Effector memory CD8-positive, alpha-beta T cell (primary cell): ENCODE measurements at regions not wholly inside any gene's neighbourhood (a gene's known extent, or its start where the extent isn't known, plus 50 kb on each side); places are given as distances from the start of the nearest gene placed in this dataset.

Experiments used
- ATAC-seq: fragments of 150-1000 bp; cut with Tn5 transposase; replicated peaks from 2 replicates; pipeline ENCODE4 v1.10.0; 2021; ENCODE audit warnings: mild to moderate bottlenecking, moderate library complexity
- DNase-seq, 3 experiments: peaks; one replicate each; pipeline ENCODE4 v3.0.0; 2021
- H3K27ac Mint-ChIP-seq, 2 donors: one replicate each; pipeline ENCODE4 v1.8.0; 2022; ENCODE audit warnings: mild to moderate bottlenecking in 2 of 2, mixed read lengths in 2 of 2, moderate library complexity in 2 of 2
- H3K27me3 Mint-ChIP-seq, 2 donors: one replicate each; pipeline ENCODE4 v1.8.0; 2022; ENCODE audit warnings: mixed read lengths in 2 of 2
- H3K36me3 Mint-ChIP-seq: one replicate; pipeline ENCODE4 v1.8.0; 2022; ENCODE audit warnings: mild to moderate bottlenecking, moderate library complexity, mixed read lengths; ENCODE audit not compliant: insufficient read depth
- H3K4me1 Mint-ChIP-seq, 2 donors: one replicate each; pipeline ENCODE4 v1.8.0; 2022; ENCODE audit warnings: low read depth in 2 of 2, mixed read lengths in 2 of 2
- H3K4me3 Mint-ChIP-seq, 2 donors: one replicate each; pipeline ENCODE4 v1.8.0; 2022; ENCODE audit warnings: mild to moderate bottlenecking in 2 of 2, mixed read lengths in 2 of 2, moderate library complexity in 2 of 2
- H3K9me3 Mint-ChIP-seq, 2 donors: one replicate each; pipeline ENCODE4 v1.8.0; 2022; ENCODE audit warnings: mixed read lengths in 2 of 2

DNA sequence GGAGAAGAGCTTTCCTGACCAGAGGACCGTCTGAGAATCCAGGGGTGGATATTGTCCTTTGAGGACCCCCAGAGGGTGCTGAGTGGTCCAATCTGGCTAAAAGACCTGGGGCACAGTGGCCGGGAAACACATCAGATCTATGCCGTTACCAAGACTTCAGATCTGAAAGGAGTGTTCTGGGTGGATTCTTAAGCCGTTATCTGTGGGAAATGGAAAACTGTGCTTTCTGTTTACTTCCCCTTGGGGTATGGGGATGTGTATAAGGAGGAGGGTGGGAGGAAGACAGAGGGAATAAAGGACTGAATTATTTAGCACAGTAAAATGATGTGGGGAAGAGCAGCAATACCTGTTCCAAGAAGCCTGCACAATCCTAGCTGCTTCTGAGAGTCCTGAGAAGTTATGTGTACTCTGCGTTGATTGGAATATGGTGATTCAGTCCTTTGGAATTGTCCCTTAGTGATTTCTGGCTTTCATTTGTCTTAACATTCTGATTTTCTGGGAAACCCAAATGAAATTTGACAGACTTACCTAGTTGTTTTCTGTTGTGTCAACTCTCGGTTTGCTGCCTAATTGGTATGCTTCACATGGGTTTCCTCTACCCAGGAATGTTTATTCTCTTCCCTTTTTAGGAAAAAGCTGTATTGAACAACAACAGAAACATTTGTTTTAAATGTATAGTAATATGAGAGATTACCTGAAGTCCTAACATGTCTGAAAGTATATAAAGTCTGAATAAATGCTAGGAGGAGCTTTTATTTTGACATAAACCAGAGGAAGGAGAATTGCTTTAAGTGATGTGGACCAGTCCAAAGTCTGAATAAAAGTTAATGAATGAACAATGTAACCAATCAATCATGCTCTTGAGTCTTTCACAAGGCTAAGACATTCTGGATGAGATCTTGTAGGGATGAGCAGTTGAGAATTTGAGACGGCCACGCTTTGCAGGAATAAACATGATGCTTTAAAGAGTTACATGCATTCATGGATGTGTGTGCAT, 427.1 kb upstream of the C2CD4B start:
- Mint-ChIP-seq H3K27ac (no peak overlapping the region), H3K9me3 (no peaks in the 10 kb centered on the region), H3K27me3 (peaks cover 54 to 56% of the 10 kb centered on the region in 2 donors), H3K36me3 (no peaks in the 10 kb centered on the region), H3K4me3 (no peak overlapping the region), H3K4me1 (no peaks in the 10 kb centered on the region)
- DNase-seq: no peak
- no peak for ATAC-seq

DNA sequence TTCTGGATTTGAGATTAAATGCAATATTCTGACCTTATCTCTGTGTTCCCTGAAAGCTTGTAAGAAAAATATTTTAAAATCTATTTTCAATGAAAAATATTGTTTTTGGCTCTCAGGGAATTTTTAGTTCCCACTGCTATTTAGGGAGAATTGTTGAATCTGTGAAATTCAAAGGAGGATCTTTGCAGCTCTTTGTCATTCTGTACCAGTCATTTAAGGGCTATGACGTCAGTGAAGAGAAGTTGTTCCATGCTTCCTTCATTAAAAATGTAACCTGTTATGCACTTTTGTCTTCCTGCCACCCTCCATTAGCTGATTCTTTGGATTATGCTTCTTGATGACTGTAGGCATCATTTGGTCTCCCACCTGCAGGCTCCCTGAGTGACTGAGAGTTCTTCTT, 427.8 kb upstream of the C2CD4B start:
- Mint-ChIP-seq H3K4me3 (no peak overlapping the region), H3K4me1 (no peaks in the 10 kb centered on the region), H3K9me3 (no peaks in the 10 kb centered on the region), H3K27me3 (peaks cover 58 to 61% of the 10 kb centered on the region in 2 donors), H3K36me3 (no peaks in the 10 kb centered on the region), H3K27ac (no peak overlapping the region)
- ATAC-seq: no peak
- no peak for DNase-seq

DNA sequence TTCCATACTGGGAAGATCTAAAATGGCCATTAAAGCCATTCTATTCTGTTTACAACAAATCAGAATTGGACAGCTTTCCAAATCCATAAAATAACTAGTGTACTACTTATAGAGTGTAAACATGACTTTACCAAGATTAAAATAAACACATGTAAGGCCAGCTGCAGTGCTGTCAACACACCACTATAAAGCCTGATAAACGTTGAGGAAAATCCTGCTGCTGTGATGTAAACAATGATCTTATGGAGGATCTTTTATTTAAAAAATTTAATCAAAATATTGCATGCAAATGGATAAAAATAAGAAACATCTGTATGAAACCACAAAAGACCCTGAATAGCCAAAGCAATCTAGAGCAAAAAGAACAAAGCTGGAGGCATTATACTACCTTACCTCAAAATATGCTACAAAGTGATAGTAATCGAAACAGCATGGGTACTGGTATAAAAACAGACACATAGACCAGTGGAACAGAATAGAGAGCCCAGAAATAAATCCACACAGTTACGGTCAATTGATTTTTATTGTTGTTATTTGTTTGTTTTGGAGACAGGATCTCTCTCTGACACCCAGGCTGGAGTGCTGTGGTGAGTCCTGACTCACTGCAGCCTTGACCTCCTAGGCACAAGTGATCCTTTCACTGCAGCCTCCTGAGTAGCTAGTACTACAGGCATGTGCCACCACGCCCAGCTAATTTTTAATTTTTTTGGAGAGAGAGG, 428.8 kb upstream of the C2CD4B start:
- Mint-ChIP-seq H3K27me3 (peaks cover 58 to 70% of the 10 kb centered on the region in 2 donors), H3K4me1 (no peaks in the 10 kb centered on the region), H3K9me3 (no peaks in the 10 kb centered on the region), H3K36me3 (no peaks in the 10 kb centered on the region), H3K27ac (no peak overlapping the region), H3K4me3 (no peak overlapping the region)
- DNase-seq: no peak
- no peak for ATAC-seq

DNA sequence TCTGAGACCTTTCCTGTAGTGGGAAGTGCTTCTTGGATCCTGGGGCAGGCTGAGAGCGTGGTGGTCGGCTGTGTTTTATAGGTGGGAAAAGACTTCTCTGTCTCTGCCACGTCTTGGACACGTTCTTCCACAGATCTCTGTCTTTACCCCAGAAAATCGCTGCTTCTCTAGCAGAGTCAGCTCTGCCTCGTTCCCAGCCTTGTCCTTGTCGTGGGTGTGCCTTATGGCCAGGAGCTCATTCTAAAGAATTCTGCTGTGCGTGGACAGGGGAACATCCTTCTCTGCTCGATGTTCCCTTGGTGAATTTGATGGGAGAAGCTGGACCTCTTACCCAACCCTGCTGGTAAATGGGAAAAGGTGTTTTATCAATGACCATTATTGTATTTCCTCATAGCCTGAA, 433.1 kb upstream of the C2CD4B start:
- ATAC-seq: no peak
- no peak for DNase-seq
- H3K4me1 Mint-ChIP-seq: no peaks in the 10 kb centered on the region
- peaks cover 37 to 59% of the 10 kb centered on the region in 2 donors for H3K27me3 Mint-ChIP-seq
- H3K4me3 Mint-ChIP-seq: no peak overlapping the region
- H3K27ac Mint-ChIP-seq: no peak overlapping the region
- H3K9me3 Mint-ChIP-seq: no peaks in the 10 kb centered on the region
- no peaks in the 10 kb centered on the region for H3K36me3 Mint-ChIP-seq

DNA sequence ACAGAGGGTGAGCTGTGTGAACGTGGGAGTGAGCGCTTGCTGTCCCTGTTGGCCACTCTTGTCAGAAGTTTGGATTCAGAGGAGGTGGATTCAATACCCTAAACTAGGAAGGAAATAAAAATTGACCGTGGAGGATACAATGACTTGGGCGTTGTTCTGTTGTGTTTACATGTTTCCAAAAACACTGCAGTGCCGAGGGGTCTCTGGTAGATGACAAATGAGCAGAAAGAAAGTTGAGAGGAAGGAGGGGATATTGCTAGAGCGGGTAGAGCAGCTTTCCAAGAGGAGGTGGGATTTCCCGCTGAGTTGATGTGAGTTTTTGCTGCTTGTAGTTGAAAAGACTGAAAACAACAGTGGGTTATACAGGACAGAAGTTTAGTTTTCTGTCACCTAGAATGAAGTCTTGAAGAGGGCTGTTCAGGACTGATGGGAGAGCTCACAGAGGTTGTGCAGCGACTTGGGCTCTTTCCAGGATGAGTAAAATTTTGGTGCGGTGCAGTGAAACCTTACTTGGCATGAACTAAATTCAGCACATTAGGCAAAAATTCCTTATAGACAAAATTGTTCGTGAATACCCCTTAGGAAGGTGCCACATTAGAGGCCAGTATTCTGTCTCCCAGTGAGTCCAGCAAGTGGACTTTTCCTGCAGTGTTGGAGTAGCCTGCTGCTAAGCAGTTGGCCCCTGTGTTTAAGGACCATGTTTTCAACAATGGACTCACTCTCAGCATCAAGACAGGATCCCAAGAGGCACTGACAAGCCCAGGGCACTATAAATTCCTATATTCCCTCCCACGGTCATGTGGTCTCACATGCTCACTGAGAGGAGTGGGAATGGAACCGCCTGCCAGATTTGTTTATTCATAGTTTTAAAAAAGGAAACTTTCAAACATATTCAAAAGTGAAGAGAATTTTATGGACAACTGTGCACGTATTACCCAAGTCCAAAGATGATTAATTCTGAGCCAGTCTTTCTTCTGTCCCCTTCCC, 435.0 kb upstream of the C2CD4B start:
- DNase-seq: no peak

DNA sequence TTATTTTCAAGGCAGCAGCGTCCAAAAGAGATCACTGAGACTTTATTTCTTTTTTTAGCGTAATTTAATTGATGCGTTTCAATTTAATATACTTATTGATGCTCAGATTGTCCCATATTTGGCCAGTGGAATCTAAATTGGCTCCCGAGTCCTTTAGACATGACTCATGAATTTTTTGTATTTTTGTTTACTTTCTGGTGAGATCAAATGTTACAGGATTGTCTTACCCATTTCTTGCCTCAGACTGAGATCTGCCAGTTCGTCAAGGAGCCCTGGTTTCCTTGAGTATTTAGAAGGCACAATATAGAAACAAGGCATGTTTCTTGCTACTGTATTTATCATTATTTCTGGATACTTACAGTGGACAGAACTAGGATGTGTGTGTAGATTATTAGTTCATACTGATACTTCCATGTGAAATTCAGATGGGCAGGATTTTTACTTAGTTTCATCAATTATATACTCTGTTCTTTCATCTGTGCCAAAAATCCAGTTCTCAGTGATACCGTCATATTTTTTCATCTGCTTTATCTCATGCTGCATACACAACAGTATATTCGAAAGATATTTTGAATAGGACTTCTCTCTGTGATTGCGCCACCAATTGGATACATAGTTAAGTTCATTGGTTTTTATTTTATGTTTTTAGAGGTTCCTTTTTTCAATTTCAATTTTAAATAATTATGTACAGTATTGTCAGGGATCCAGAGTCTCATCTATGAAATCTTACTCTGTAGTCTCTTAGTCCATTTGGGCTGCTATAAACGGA, 436.9 kb upstream of the C2CD4B start:
- Mint-ChIP-seq H3K9me3 (no peaks in the 10 kb centered on the region), H3K4me3 (no peak overlapping the region), H3K27ac (no peak overlapping the region), H3K27me3 (peaks cover 22 to 48% of the 10 kb centered on the region in 2 donors), H3K36me3 (no peaks in the 10 kb centered on the region), H3K4me1 (no peaks in the 10 kb centered on the region)
- ATAC-seq (no peak), DNase-seq (no peak)

More for the DNA sequence above, 435.0 kb upstream of the C2CD4B start:
- Mint-ChIP-seq H3K4me1 (no peaks in the 10 kb centered on the region), H3K4me3 (no peak overlapping the region), H3K9me3 (no peaks in the 10 kb centered on the region), H3K27ac (no peak overlapping the region), H3K27me3 (peaks cover 28 to 49% of the 10 kb centered on the region in 2 donors), H3K36me3 (no peaks in the 10 kb centered on the region)
- no peak for ATAC-seq

DNA sequence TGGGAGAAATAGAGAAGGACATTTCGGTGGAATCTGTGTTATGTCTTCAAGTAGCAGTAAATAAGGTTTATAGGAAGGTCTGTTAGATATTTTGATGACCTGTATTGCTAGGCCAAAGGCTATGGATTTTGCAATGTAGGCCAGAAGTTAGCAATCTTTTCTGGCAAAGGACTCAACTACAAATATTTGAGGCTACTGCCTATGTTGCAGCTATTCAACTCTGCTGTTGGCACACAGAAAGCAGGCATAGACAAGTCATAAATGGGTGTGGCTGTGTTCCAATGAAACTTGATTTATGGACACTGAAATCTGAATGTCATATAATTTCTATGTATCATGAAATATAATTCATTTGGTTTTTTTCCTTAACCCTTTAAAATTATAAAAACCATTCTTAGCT, 438.7 kb upstream of the C2CD4B start:
- no peak for DNase-seq
- Mint-ChIP-seq H3K27me3 (peaks cover 36 to 49% of the 10 kb centered on the region in 2 donors), H3K36me3 (no peaks in the 10 kb centered on the region), H3K4me3 (no peak overlapping the region), H3K9me3 (no peaks in the 10 kb centered on the region), H3K4me1 (no peaks in the 10 kb centered on the region), H3K27ac (no peak overlapping the region)
- no peak for ATAC-seq

DNA sequence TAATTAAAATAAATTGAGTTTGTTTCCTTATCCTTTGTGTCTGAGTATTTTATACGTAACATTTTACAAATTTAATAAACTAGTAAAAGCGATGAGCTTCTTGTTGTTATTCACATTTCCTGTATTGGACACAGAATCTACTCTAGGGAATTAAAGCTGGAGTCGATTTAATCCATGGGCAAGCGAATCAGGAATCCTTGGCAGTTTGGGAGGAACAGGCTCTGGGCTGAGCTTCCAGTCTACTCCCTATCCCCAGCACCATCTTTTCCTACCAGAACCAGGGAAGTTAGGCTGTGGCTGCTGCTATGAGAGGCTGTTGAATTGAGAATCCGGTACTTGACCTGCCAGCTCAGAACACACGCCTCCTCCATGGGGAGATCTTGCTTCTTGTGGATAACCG, 437.3 kb upstream of the TPM1 start:
- Mint-ChIP-seq H3K27me3 (peaks cover 40 to 42% of the 10 kb centered on the region in 2 donors), H3K36me3 (no peaks in the 10 kb centered on the region), H3K9me3 (no peaks in the 10 kb centered on the region), H3K27ac (no peak overlapping the region), H3K4me1 (no peaks in the 10 kb centered on the region), H3K4me3 (no peak overlapping the region)
- DNase-seq (no peak), ATAC-seq (no peak)

DNA sequence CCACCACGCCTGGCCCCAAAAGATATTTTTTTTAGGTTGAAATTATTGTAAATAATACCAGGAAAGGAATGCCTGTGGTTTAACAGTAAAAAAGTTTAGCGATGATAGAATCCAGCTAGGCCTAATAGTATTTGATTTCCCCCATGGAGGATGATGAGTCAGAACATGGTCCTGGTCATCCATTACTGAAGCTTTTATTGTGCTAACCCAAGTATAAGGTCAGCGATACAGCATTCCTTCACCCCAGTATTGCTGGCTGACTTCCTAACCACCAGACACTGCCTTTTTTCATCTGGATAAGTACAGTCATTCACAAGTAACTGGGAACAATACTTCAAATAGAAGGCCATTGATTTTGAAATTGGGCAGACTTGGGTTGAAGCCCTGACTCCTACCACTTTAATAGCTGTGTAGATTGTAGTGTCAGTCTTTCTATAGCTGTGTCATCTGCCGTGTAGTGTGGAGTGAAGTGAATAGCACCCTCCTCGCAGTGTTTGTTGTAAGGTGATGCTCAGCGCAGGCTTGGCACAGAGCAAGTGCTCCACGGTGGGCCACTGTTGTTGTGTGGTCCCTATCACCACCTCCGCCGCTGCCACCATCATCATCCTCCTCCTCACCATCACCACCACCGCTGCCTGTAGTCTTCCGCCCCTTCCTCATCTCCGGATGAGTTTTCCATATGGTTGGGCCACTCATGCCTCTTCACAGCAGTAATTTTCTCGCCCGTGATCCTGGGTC, 436.0 kb upstream of the TPM1 start:
- no peaks in the 10 kb centered on the region for H3K36me3 Mint-ChIP-seq
- ATAC-seq (no peak), DNase-seq (no peak)
- H3K9me3 Mint-ChIP-seq: no peaks in the 10 kb centered on the region
- no peak overlapping the region for H3K27ac Mint-ChIP-seq
- peaks cover 52 to 53% of the 10 kb centered on the region in 2 donors for H3K27me3 Mint-ChIP-seq
- no peaks in the 10 kb centered on the region for H3K4me1 Mint-ChIP-seq
- no peak overlapping the region for H3K4me3 Mint-ChIP-seq

DNA sequence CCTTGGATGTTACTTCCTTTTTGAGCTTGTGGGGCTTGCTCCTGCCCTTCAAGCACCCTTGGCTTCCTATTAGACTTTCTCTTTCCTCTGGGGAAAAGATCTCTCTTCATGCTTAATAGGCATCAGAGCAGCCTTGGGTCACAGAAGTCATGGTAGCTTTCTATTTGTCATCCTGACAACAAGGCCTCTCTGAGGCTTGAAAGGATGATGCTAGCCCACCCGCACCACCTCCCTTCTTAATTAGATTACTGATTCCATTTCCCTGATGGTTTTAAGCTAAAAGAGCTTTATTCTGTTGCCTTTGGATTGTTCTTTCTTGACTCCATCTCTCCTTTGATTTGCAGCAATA, 435.5 kb upstream of the TPM1 start:
- H3K27ac Mint-ChIP-seq: no peak overlapping the region
- no peaks in the 10 kb centered on the region for H3K4me1 Mint-ChIP-seq
- H3K9me3 Mint-ChIP-seq: no peaks in the 10 kb centered on the region
- ATAC-seq (no peak), DNase-seq (no peak)
- no peaks in the 10 kb centered on the region for H3K36me3 Mint-ChIP-seq
- no peak overlapping the region for H3K4me3 Mint-ChIP-seq
- H3K27me3 Mint-ChIP-seq: peaks cover 56 to 58% of the 10 kb centered on the region in 2 donors

DNA sequence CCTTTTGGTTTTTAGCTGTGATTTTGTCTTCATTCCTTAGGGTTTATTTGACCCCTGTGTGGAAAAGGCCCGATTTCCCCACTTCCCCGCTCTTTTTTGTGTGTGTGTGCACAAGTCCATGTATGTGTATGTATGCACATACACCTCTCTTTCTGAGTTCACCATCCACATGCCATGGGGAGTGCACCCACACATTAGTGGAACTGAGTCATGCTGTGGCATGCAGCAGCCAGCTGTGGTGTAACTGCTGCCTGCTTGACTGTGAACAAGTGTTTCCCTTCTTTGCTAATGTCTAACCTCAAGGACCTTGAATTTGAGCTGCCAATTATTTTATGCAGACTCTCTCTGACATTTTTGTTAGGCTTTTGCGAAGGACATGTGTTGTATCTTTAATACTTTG, 434.9 kb upstream of the TPM1 start:
- H3K27ac Mint-ChIP-seq: no peak overlapping the region
- peaks cover 62 to 64% of the 10 kb centered on the region in 2 donors for H3K27me3 Mint-ChIP-seq
- ATAC-seq: no peak
- no peak for DNase-seq
- H3K4me1 Mint-ChIP-seq: no peaks in the 10 kb centered on the region
- no peak overlapping the region for H3K4me3 Mint-ChIP-seq
- H3K36me3 Mint-ChIP-seq: no peaks in the 10 kb centered on the region
- no peaks in the 10 kb centered on the region for H3K9me3 Mint-ChIP-seq

DNA sequence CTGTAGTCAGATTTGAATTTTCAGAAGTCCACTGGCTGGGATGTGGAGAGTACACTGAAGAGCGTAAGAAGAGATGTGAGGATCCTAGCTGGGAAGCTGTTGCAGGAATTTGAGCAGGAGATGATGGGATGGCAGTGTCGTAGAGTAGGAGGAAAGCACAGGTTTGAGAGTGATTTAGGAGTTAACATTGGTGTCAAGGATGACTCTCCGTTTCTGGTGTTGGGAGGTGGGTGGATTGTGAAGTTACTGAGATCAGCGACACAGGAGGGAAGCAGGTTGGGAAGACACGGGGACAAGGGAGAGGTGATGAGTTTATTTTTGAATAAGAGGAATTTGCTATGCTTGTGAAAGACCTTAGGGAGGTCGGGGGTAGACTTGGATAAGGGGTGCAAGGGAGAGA, 434.2 kb upstream of the TPM1 start:
- no peaks in the 10 kb centered on the region for H3K36me3 Mint-ChIP-seq
- DNase-seq (no peak), ATAC-seq (no peak)
- H3K9me3 Mint-ChIP-seq: no peaks in the 10 kb centered on the region
- no peaks in the 10 kb centered on the region for H3K4me1 Mint-ChIP-seq
- H3K27me3 Mint-ChIP-seq: peaks cover 65% of the 10 kb centered on the region in 2 donors
- H3K27ac Mint-ChIP-seq: no peak overlapping the region
- no peak overlapping the region for H3K4me3 Mint-ChIP-seq
